H9 (cell line): ENCODE measurements at regions not wholly inside any gene's neighbourhood (a gene's known extent, or its start where the extent isn't known, plus 50 kb on each side); places are given as distances from the start of the nearest gene placed in this dataset.

ENCODE experiments used
- DNase-seq: peaks from one replicate; pipeline ENCODE4 v3.0.0-alpha.2; 2017
- H2AFZ ChIP-seq: one replicate; pipeline ENCODE4 v1.6.1; 2013; ENCODE audit warnings: mild to moderate bottlenecking, low read length, control low read depth, moderate library complexity
- H2AK5ac ChIP-seq: 2 replicates; pipeline ENCODE4 v1.6.1; 2013; ENCODE audit warnings: low read length, control low read depth, mixed read lengths; ENCODE audit not compliant: insufficient read length
- H2BK120ac ChIP-seq: one replicate; pipeline ENCODE4 v1.6.1; 2013; ENCODE audit warnings: low read depth, mild to moderate bottlenecking, low read length, control low read depth, inconsistent platforms; ENCODE audit not compliant: poor library complexity, severe bottlenecking
- H2BK12ac ChIP-seq: 2 replicates; pipeline ENCODE4 v1.6.1; 2013; ENCODE audit warnings: low read length, control low read depth, mixed read lengths, low read depth; ENCODE audit not compliant: insufficient read length
- H2BK15ac ChIP-seq: 2 replicates; pipeline ENCODE4 v1.6.1; 2013; ENCODE audit warnings: low read depth, low read length, control low read depth
- H2BK20ac ChIP-seq: one replicate; pipeline ENCODE4 v1.6.1; 2013; ENCODE audit warnings: low read depth, mild to moderate bottlenecking, low read length, control low read depth, inconsistent platforms; ENCODE audit not compliant: poor library complexity, severe bottlenecking
- H2BK5ac ChIP-seq: 2 replicates; pipeline ENCODE4 v1.6.1; 2013; ENCODE audit warnings: low read length, control low read depth, mixed read lengths; ENCODE audit not compliant: insufficient read length
- H3K14ac ChIP-seq: 2 replicates; pipeline ENCODE4 v1.6.1; 2013; ENCODE audit warnings: low read length, control low read depth; ENCODE audit not compliant: insufficient read depth
- H3K18ac ChIP-seq: 2 replicates; pipeline ENCODE4 v1.6.1; 2013; ENCODE audit warnings: low read depth, mild to moderate bottlenecking, mixed read lengths, low read length, control low read depth; ENCODE audit not compliant: insufficient read length
- H3K23ac ChIP-seq: 2 replicates; pipeline ENCODE4 v1.6.1; 2013; ENCODE audit warnings: low read length, control low read depth, mixed read lengths, low read depth; ENCODE audit not compliant: insufficient read length
- H3K23me2 ChIP-seq: 2 replicates; pipeline ENCODE4 v1.6.1; 2013; ENCODE audit warnings: low read depth, mild to moderate bottlenecking, mixed read lengths, low read length, control low read depth; ENCODE audit not compliant: insufficient read length, poor library complexity, severe bottlenecking
- H3K27ac ChIP-seq: 2 replicates; pipeline ENCODE4 v1.5.1; 2013; ENCODE audit warnings: low read length, control low read depth, mixed read lengths, low read depth; ENCODE audit not compliant: insufficient read length
- H3K27me3 ChIP-seq: 2 replicates; pipeline ENCODE4 v1.6.1; 2013; ENCODE audit warnings: low read length, control low read depth, inconsistent platforms; ENCODE audit not compliant: insufficient read depth
- H3K4ac ChIP-seq: 2 replicates; pipeline ENCODE4 v1.6.1; 2013; ENCODE audit warnings: low read depth, mild to moderate bottlenecking, control low read depth, inconsistent platforms, low read length, moderate library complexity
- H3K4me1 ChIP-seq: 2 replicates; pipeline ENCODE4 v1.6.1; 2013; ENCODE audit warnings: low read length, control low read depth, inconsistent platforms; ENCODE audit not compliant: insufficient read depth
- H3K4me2 ChIP-seq: 2 replicates; pipeline ENCODE4 v1.6.1; 2013; ENCODE audit warnings: low read length, control low read depth, mixed read lengths; ENCODE audit not compliant: insufficient read length, insufficient read depth
- H3K56ac ChIP-seq: 2 replicates; pipeline ENCODE4 v1.6.1; 2013; ENCODE audit warnings: low read depth, mild to moderate bottlenecking, mixed read lengths, low read length, control low read depth; ENCODE audit not compliant: insufficient read length
- H3K79me1 ChIP-seq: 2 replicates; pipeline ENCODE4 v1.6.1; 2013; ENCODE audit warnings: low read depth, mild to moderate bottlenecking, moderate library complexity, low read length, control low read depth, inconsistent platforms; ENCODE audit not compliant: insufficient read depth, poor library complexity, severe bottlenecking
- H3K79me2 ChIP-seq: 2 replicates; pipeline ENCODE4 v1.6.1; 2013; ENCODE audit warnings: low read length, control low read depth, inconsistent platforms; ENCODE audit not compliant: insufficient read depth
- H3K9ac ChIP-seq: 2 replicates; pipeline ENCODE4 v1.6.1; 2013; ENCODE audit warnings: low read length, control low read depth, mixed read lengths; ENCODE audit not compliant: insufficient read length; ENCODE audit errors: extremely low read depth
- H3K9me3 ChIP-seq: one replicate; pipeline ENCODE4 v1.6.1; 2013; ENCODE audit warnings: low read depth, low read length, inconsistent platforms; ENCODE audit not compliant: control insufficient read depth
- H3T11ph ChIP-seq: one replicate; pipeline ENCODE4 v1.6.1; 2013; ENCODE audit warnings: mild to moderate bottlenecking, low read length, control low read depth, inconsistent platforms
- H4K20me1 ChIP-seq: one replicate; pipeline ENCODE4 v1.6.1; 2013; ENCODE audit not compliant: control insufficient read depth, insufficient read length, insufficient read depth
- H4K5ac ChIP-seq: 2 replicates; pipeline ENCODE4 v1.6.1; 2013; ENCODE audit warnings: low read depth, mild to moderate bottlenecking, mixed read lengths, low read length, control low read depth; ENCODE audit not compliant: insufficient read length
- H4K8ac ChIP-seq: replicated peaks from 2 replicates; pipeline ENCODE4 v1.6.1; 2013; ENCODE audit warnings: low read length, control low read depth, mixed read lengths, low read depth; ENCODE audit not compliant: insufficient read length
- H4K91ac ChIP-seq: 2 replicates; pipeline ENCODE4 v1.6.1; 2013; ENCODE audit warnings: low read depth, mild to moderate bottlenecking, moderate library complexity, mixed read lengths, low read length, control low read depth; ENCODE audit not compliant: insufficient read length
- H3K27ac Mint-ChIP-seq, 3 experiments: 2 replicates in 2 of 3; 3 replicates in 1 of 3; pipeline ENCODE4 v1.8.0; 2020 to 2021; ENCODE audit warnings: mixed read lengths in 3 of 3, mild to moderate bottlenecking in 1 of 3, moderate library complexity in 1 of 3
- H3K27me3 Mint-ChIP-seq: 2 replicates; pipeline ENCODE4 v1.8.0; 2021; ENCODE audit warnings: low read depth, mild to moderate bottlenecking, moderate library complexity, mixed read lengths
- H3K36me3 Mint-ChIP-seq, 3 experiments: 2 replicates in 2 of 3; 3 replicates in 1 of 3; pipeline ENCODE4 v1.8.0; 2020 to 2021; ENCODE audit warnings: low read depth in 3 of 3, mixed read lengths in 3 of 3; ENCODE audit not compliant: insufficient read depth in 1 of 3
- H3K4me1 Mint-ChIP-seq, 2 experiments: 2 replicates each; pipeline ENCODE4 v1.8.0; 2020; ENCODE audit warnings: mixed read lengths in 2 of 2
- H3K4me3 Mint-ChIP-seq, 2 experiments: 2 replicates in 1 of 2; 3 replicates in 1 of 2; pipeline ENCODE4 v1.8.0; 2020 to 2021; ENCODE audit warnings: mild to moderate bottlenecking in 2 of 2, mixed read lengths in 2 of 2, moderate library complexity in 1 of 2
- H3K9me3 Mint-ChIP-seq, 2 experiments: 2 replicates in 1 of 2; 3 replicates in 1 of 2; pipeline ENCODE4 v1.8.0; 2020; ENCODE audit warnings: mild to moderate bottlenecking in 2 of 2, mixed read lengths in 2 of 2, moderate library complexity in 1 of 2
- WGBS: extraction: QIAGEN DNeasy Blood & Tissue Kit; methylation state at CpG from one replicate; pipeline ENCODE4 v1.1.7; 2013; ENCODE audit warnings: missing lambda C conversion rate, low lambda C conversion rate, mixed read lengths; ENCODE audit not compliant: insufficient read length; ENCODE audit errors: extremely low coverage; 5-methylcytosine and 5-hydroxymethylcytosine counted together
- TF ChIP-seq, protein P1 (sequence below): fragments of 200-600 bp; sonication (generic); conservative IDR thresholded peaks from 3 replicates; pipeline ENCODE4 v1.8.0; 2021; ENCODE audit warnings: antibody characterized with exemption, mild to moderate bottlenecking

DNA sequence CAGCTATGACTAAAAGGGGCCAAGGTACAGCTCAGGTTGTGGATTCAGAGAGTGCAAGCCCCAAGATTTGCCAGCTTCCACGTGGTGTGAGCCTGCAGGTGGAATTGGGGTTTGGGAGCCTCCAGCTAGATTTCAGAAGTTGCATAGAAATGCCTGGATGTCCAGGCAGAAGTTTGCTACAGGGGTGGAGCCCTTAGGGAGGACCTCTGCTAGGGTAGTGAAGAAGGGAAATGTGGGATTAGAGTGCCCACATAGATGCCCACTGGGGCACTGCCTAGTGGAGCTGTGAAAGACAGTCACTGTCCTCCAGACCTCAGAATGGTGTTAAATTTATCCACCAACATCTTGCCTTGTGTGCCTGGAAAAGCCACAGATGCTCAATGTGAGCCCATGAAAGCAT lies 255.1 kb downstream of the BMP2 start:
- Histone ChIP-seq H2BK5ac (no peak overlapping the region), H3K18ac (no peak overlapping the region), H3K79me2 (no peaks in the 10 kb centered on the region), H2BK15ac (no peak overlapping the region), H3K9me3 (peaks cover 6% of the 10 kb centered on the region), H3T11ph (no peak overlapping the region), H2BK20ac (no peak overlapping the region), H3K79me1 (no peaks in the 10 kb centered on the region), H3K56ac (no peak overlapping the region), H2BK120ac (no peak overlapping the region), H3K9ac (no peak overlapping the region), H3K27ac (no peak overlapping the region), H2AK5ac (no peak overlapping the region), H3K14ac (no peak overlapping the region), H3K23ac (no peak overlapping the region), H2BK12ac (no peak overlapping the region), H3K4me1 (no peaks in the 10 kb centered on the region), H3K4ac (no peak overlapping the region), H4K8ac (no peak overlapping the region), H4K91ac (no peak overlapping the region), H4K20me1 (no peaks in the 10 kb centered on the region), H3K4me2 (no peak overlapping the region), H3K23me2 (no peaks in the 10 kb centered on the region), H4K5ac (no peak overlapping the region), H2AFZ (no peak overlapping the region), H3K27me3 (no peaks in the 10 kb centered on the region)
- no peak overlapping the region for H3K27ac Mint-ChIP-seq
- H3K4me1 Mint-ChIP-seq, result no peaks in the 10 kb centered on the region; a peak in 1 of 4 replicates
- no peak overlapping the region for H3K4me3 Mint-ChIP-seq
- WGBS, result no CpG with 5 or more reads among the region's 1 CpG
- H3K36me3 Mint-ChIP-seq, result peaks cover 8 to 23% (median 22%) of the 10 kb centered on the region in 3 experiments
- TF ChIP-seq, protein P1, sequence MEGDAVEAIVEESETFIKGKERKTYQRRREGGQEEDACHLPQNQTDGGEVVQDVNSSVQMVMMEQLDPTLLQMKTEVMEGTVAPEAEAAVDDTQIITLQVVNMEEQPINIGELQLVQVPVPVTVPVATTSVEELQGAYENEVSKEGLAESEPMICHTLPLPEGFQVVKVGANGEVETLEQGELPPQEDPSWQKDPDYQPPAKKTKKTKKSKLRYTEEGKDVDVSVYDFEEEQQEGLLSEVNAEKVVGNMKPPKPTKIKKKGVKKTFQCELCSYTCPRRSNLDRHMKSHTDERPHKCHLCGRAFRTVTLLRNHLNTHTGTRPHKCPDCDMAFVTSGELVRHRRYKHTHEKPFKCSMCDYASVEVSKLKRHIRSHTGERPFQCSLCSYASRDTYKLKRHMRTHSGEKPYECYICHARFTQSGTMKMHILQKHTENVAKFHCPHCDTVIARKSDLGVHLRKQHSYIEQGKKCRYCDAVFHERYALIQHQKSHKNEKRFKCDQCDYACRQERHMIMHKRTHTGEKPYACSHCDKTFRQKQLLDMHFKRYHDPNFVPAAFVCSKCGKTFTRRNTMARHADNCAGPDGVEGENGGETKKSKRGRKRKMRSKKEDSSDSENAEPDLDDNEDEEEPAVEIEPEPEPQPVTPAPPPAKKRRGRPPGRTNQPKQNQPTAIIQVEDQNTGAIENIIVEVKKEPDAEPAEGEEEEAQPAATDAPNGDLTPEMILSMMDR, result no peak
- H3K9me3 Mint-ChIP-seq, result peaks cover 23 to 26% of the 10 kb centered on the region in 2 experiments
- DNase-seq, result no peak
- H3K27me3 Mint-ChIP-seq, result no peaks in the 10 kb centered on the region
